NCI-H2081 (cell line): ENCODE measurements at regions not wholly inside any gene's neighbourhood (a gene's known extent, or its start where the extent isn't known, plus 50 kb on each side); places are given as distances from the start of the nearest gene placed in this dataset.
"Not testable (repeated sequence)": the region's sequence is repeated elsewhere in the genome, so short reads cannot be mapped to it uniquely, and the experiment has no call there.

Source experiments
- DNase-seq, 2 experiments: peaks; one replicate each; lab custom pipeline; 2025; lab: John Stamatoyannopoulos, UW

DNA sequence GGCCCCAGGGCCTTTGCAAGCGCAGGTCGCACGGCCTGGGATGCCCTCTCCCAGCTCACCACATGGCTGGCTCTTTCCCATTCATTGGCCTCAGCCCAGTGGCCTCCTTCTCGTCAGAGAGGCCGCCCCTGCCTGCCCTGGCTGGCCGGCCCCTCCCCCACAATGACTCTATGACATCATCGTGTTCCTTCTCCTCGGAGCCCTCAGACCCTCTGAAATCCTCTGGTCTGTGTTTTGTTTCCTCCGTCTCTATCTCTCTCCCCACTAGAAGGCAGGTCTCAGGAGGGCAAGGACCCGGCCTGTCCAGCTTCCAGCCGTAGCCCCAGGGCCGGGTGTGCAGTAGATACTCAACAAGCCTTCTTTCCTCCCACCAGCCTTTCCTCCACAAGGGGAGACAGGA, 164.8 kb upstream of the FOXF1 start:
- no peak for DNase-seq

GRCh38 chr16:86346034-86346433, 164.3 kb upstream of the FOXF1 start:
- no peak for DNase-seq

GRCh38 chr16:86347090-86347489, 163.2 kb upstream of the FOXF1 start:
- no peak for DNase-seq

DNA sequence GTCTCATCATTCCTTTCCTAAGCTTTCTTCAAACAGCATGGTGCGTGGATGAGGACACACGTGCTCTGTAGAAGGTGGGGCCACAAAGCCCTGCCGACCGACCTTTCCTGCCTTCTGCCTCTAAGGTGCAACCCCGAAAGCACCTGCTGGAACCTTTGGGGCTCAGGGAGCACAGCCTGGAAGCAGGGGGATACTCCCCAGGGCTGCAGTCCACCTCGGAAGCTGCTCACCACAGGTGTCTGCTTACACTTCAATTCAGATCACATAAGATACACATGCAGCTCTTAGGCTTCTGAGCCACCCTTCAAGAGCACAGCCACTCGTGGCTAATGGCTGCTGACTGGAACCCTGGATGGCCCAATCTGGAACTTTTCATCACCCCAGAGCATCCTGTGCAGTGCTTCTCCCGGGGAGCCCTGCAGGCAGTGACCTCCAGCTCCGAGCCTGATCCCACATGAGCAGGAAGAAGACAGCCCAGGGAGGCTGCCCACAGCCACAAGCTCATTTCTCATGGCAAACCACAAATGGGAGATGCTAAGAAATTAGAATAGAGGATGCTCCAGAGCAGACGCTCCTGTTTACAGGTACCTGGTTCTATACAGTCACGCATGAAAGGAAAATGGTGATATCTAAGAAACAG, 162.3 kb upstream of the FOXF1 start:
- DNase-seq: no peak

DNA sequence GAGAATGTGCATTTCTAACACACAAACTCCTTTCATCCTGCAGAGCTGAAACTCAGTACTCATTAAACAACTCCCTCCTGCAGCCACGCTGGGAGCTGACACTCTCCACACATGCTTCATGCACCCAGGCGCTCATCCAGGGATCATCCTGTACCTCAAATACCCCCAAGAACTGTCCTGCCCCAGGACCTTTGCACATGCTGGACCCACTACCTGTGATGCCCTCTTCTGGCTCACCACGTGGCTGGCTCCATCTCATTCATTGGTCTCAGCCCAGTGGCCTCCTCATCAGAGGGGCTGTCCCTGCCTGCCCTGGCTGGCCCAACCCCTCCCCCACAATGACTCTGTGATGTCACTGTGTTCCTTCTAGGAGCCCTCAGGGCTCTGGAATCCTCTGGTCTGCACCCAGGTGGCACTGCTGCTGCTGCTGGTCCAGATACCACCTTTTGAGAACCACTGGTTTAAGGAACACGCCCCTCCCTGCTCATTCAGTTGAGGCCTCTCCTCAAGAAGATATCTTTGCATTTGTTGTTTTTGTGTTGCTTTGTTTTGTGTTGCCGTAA, 160.9 kb upstream of the FOXF1 start:
- DNase-seq: no peak

- DNase-seq: no peak
Measured at GRCh38 chr16:86350289-86350688, 160.0 kb upstream of the FOXF1 start.

GRCh38 chr16:86351041-86351784, 159.1 kb upstream of the FOXF1 start:
- no peak for DNase-seq

DNA sequence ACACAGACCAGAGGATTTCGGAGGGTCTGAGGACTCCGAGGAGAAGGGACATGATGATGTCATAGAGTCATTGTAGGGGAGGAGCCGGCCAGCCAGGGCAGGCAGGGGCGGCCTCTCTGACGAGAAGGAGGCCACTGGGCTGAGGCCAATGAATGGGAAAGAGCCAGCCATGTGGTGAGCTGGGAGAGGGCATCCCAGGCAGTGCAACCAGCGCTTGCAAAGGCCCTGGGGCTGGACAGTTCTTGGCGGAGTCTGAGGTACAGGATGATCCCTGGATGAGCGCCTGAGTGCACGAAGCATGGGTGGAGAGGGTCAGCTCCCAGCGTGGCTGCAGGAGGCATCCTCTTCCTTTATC, 158.6 kb upstream of the FOXF1 start:
- DNase-seq: not testable (repeated sequence)

DNA sequence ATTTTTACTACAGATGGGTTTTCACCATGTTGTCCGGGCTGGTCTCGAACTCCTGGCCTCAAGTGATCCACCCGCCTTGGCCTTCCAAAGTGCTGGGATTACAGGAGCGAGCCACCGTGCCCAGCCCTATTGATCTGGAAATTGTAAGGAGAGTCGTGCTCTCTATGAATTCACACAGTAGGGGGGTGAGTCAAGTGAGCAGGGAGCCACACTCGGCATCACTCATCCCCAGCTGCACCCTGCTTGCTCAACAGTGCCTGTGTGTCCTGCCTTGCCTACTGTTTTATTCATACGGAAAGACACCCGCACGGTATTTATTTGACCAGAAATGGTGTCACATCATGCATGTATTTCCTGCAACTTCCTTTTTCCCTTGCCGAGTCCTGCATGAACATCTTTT, 157.2 kb upstream of the FOXF1 start:
- no peak for DNase-seq

GRCh38 chr16:86353948-86354347, 156.4 kb upstream of the FOXF1 start:
- no peak for DNase-seq

- no peak for DNase-seq
Measured at GRCh38 chr16:86354641-86355513, 155.4 kb upstream of the FOXF1 start.

GRCh38 chr16:86355531-86355930, 154.8 kb upstream of the FOXF1 start:
- DNase-seq: no peak

- no peak for DNase-seq
Measured at GRCh38 chr16:86355951-86356350, 154.4 kb upstream of the FOXF1 start.

- no peak for DNase-seq
Measured at GRCh38 chr16:86356804-86357203, 153.5 kb upstream of the FOXF1 start.

DNA sequence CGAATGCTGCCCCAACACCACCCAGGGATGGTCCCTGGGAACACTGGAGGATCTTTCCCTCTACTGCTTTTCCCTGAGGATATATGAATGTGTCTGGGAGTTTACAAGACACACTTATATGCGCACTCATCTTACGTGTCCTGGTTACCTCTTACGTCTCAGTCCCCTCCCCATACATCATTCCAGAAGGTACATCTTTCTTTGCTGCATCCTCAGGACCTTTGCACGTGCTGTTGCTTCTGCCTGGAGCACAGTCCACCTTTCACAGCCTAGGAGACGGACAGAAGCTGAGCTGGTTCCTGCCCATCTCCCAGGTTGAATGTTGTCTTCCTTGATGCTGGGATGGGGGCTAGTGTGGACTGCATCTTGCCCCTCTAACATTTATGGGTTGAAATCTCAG, 153.0 kb upstream of the FOXF1 start:
- no peak for DNase-seq

GRCh38 chr16:86357950-86358349, 152.4 kb upstream of the FOXF1 start:
- DNase-seq: no peak

DNA sequence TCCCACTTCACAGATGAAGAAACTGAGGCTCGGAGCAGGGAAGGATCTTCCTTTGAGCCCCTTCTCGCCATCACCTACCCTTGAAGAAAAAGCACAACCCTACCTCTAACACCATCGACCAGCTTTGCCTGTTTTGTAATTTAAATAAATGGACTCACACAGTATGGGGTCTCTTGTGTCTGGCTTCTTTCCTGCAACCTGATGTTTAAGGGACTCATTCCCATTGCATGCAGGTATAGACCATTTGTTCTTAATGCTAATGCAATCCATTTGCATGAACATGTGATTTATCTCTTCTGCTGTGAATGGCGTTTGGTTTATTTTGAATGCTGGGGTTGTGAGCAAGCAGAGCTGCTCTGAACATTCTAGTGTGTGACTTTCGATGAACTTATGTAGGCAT, 150.8 kb upstream of the FOXF1 start:
- no peak for DNase-seq

GRCh38 chr16:86362155-86362849, 148.0 kb upstream of the FOXF1 start:
- DNase-seq: no peak

GRCh38 chr16:86363057-86363490, 147.3 kb upstream of the FOXF1 start:
- DNase-seq: no peak

GRCh38 chr16:86363836-86364618, 146.3 kb upstream of the FOXF1 start:
- no peak for DNase-seq
